Prostate gland (tissue), 2 donors: ENCODE measurements at regions not wholly inside any gene's neighbourhood (a gene's known extent, or its start where the extent isn't known, plus 50 kb on each side); places are given as distances from the start of the nearest gene placed in this dataset.

Experiments
- POLR2A ChIP-seq: fragments of 450-650 bp; IDR thresholded peaks from one replicate; pipeline ENCODE4 v1.6.1; 2016; ENCODE audit warnings: antibody characterized with exemption, mild to moderate bottlenecking
- POLR2AphosphoS5 ChIP-seq: sonication (generic); formaldehyde crosslinking; IDR thresholded peaks from one replicate; pipeline ENCODE4 v1.6.1; 2017; ENCODE audit warnings: antibody characterized with exemption
- TF ChIP-seq, protein P1 (sequence below), 4 experiments: fragments of 200-600 bp in 2 of 4; fragments of 450-650 bp in 2 of 4; sonication (generic) in 2 of 4; IDR thresholded peaks; 1 replicate in 3 of 4; 2 replicates in 1 of 4; pipeline ENCODE4 v1.5.1; 2016 to 2019; ENCODE audit warnings: antibody characterized with exemption in 4 of 4, mild to moderate bottlenecking in 2 of 4, moderate library complexity in 2 of 4

DNA sequence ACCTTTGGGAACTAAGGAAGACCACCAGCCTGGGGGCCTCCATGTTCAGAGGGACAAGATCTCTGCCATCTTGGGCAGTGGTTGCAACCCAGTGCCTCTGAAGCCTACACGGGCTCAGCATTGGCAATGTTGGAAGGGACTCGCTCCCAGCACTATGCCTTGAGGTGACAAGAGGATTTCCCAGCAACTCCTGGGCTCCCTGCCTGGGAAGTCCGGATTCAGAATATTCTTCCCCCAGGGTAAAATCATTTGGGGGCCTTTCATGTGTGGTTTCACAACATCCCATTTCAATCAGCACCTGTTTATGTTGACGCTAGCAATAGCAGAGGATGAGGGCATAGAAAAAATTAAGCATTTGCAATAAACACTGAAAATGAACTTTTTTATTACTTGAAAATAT is 509.8 kb upstream of the MGMT start:
- TF ChIP-seq POLR2A: no peak
- TF ChIP-seq, protein P1, sequence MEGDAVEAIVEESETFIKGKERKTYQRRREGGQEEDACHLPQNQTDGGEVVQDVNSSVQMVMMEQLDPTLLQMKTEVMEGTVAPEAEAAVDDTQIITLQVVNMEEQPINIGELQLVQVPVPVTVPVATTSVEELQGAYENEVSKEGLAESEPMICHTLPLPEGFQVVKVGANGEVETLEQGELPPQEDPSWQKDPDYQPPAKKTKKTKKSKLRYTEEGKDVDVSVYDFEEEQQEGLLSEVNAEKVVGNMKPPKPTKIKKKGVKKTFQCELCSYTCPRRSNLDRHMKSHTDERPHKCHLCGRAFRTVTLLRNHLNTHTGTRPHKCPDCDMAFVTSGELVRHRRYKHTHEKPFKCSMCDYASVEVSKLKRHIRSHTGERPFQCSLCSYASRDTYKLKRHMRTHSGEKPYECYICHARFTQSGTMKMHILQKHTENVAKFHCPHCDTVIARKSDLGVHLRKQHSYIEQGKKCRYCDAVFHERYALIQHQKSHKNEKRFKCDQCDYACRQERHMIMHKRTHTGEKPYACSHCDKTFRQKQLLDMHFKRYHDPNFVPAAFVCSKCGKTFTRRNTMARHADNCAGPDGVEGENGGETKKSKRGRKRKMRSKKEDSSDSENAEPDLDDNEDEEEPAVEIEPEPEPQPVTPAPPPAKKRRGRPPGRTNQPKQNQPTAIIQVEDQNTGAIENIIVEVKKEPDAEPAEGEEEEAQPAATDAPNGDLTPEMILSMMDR (IDR thresholded peaks at IDR 0.05): no peak
- no peak for TF ChIP-seq POLR2AphosphoS5
